ENCODE measurements at regions not wholly inside any gene's neighbourhood (a gene's known extent, or its start where the extent isn't known, plus 50 kb on each side); places are given as distances from the start of the nearest gene placed in this dataset.
A peak's percentile ranks its signal among the peaks of the same experiment; 100 is the strongest.

DNA sequence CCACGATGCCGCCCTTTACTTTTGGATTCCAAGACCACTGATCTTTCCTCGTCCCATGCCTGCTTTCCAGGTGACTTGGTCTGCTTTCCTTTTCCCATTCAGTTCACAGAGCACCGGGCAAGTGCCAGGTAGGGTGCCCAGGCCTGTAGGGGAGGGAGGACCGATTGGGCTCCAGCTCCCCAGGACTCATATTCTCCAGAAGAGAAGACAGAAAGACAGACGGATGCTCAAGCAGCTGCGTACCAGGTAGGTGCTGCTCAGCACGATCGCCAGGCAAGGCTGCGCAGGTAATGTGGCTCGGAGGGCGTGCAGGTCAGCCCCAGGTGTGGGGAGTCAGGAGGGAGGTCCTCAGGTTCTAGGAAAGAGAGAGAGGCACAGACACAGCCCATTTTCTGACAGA, 67.5 kb upstream of the ZNF423 start:
- H3K36me3 ChIP-seq (ENCODE audit: low read depth): no peaks in the 10 kb centered on the region
- no peaks in the 10 kb centered on the region for H3K4me1 ChIP-seq (ENCODE audit: insufficient read depth, poor library complexity, severe bottlenecking)
- no peak overlapping the region for H3K27ac ChIP-seq (ENCODE audit: poor library complexity, severe bottlenecking)
- no peaks in the 10 kb centered on the region for H3K27me3 ChIP-seq (ENCODE audit: insufficient read depth, poor library complexity, severe bottlenecking)
- no peaks in the 10 kb centered on the region for H3K9me3 ChIP-seq (ENCODE audit: severe bottlenecking)
- ATAC-seq (ENCODE audit: low read depth): no peak
- H3K4me3 ChIP-seq (ENCODE audit: severe bottlenecking): no peak overlapping the region
- TF ChIP-seq, protein P1, sequence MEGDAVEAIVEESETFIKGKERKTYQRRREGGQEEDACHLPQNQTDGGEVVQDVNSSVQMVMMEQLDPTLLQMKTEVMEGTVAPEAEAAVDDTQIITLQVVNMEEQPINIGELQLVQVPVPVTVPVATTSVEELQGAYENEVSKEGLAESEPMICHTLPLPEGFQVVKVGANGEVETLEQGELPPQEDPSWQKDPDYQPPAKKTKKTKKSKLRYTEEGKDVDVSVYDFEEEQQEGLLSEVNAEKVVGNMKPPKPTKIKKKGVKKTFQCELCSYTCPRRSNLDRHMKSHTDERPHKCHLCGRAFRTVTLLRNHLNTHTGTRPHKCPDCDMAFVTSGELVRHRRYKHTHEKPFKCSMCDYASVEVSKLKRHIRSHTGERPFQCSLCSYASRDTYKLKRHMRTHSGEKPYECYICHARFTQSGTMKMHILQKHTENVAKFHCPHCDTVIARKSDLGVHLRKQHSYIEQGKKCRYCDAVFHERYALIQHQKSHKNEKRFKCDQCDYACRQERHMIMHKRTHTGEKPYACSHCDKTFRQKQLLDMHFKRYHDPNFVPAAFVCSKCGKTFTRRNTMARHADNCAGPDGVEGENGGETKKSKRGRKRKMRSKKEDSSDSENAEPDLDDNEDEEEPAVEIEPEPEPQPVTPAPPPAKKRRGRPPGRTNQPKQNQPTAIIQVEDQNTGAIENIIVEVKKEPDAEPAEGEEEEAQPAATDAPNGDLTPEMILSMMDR (IDR thresholded peaks at IDR 0.05; ENCODE audit: poor library complexity, severe bottlenecking): no peak
- no peak for DNase-seq (ENCODE audit: low spot score)

DNA sequence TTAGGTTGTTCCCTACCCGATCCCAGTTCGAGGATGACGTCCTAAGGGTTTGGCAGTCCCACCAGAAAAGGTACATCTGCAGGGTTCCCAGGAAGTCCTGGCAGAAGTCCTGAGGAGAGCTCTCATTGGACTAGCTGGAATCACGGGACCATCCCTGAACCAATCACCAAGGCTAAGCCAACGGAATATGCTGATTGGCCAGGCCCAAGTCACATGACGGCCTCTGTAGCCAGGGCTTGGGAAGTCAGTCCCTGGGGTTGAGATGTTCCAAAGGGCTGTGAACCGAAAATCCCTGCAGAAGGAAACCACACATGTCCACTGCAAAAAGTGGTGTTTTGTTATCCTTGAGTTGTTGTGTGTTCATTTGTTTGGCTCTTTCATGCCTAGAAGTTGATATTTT, 68.2 kb upstream of the ZNF423 start:
- ATAC-seq (ENCODE audit: low read depth): no peak
- no peak for DNase-seq (ENCODE audit: low spot score)
- Histone ChIP-seq H3K27ac (ENCODE audit: poor library complexity, severe bottlenecking) (no peak overlapping the region), H3K4me3 (ENCODE audit: severe bottlenecking) (no peak overlapping the region), H3K9me3 (ENCODE audit: severe bottlenecking) (no peaks in the 10 kb centered on the region), H3K4me1 (ENCODE audit: insufficient read depth, poor library complexity, severe bottlenecking) (no peaks in the 10 kb centered on the region), H3K36me3 (ENCODE audit: low read depth) (no peaks in the 10 kb centered on the region), H3K27me3 (ENCODE audit: insufficient read depth, poor library complexity, severe bottlenecking) (no peaks in the 10 kb centered on the region)
- TF ChIP-seq, protein P1 (IDR thresholded peaks at IDR 0.05; ENCODE audit: poor library complexity, severe bottlenecking): no peak

DNA sequence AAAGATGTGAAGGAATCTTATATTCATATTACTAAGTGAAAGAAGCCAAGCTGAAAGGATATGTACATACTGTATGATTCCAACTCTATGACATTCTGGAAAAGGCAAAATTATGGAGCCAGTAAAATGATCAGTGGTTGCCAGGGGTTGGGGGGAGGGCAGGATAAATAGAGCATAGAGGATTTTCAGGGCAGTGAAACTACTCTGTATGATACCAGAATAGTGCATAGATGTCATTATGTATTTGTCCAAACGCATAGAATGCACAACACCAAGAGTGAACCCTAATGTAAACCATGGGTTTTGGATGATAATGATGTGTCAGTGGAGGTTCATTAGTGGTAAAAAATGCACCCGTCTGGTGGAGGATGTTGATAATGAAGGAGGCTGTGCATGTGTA, 71.0 kb upstream of the ZNF423 start:
- H3K27me3 ChIP-seq (ENCODE audit: insufficient read depth, poor library complexity, severe bottlenecking): no peaks in the 10 kb centered on the region
- H3K4me1 ChIP-seq (ENCODE audit: insufficient read depth, poor library complexity, severe bottlenecking): no peaks in the 10 kb centered on the region
- no peaks in the 10 kb centered on the region for H3K36me3 ChIP-seq (ENCODE audit: low read depth)
- TF ChIP-seq, protein P1 (IDR thresholded peaks at IDR 0.05; ENCODE audit: poor library complexity, severe bottlenecking): no peak
- H3K27ac ChIP-seq (ENCODE audit: poor library complexity, severe bottlenecking): no peak overlapping the region
- ATAC-seq (ENCODE audit: low read depth) (no peak), DNase-seq (ENCODE audit: low spot score) (no peak)
- H3K4me3 ChIP-seq (ENCODE audit: severe bottlenecking): no peak overlapping the region
- H3K9me3 ChIP-seq (ENCODE audit: severe bottlenecking): no peaks in the 10 kb centered on the region

DNA sequence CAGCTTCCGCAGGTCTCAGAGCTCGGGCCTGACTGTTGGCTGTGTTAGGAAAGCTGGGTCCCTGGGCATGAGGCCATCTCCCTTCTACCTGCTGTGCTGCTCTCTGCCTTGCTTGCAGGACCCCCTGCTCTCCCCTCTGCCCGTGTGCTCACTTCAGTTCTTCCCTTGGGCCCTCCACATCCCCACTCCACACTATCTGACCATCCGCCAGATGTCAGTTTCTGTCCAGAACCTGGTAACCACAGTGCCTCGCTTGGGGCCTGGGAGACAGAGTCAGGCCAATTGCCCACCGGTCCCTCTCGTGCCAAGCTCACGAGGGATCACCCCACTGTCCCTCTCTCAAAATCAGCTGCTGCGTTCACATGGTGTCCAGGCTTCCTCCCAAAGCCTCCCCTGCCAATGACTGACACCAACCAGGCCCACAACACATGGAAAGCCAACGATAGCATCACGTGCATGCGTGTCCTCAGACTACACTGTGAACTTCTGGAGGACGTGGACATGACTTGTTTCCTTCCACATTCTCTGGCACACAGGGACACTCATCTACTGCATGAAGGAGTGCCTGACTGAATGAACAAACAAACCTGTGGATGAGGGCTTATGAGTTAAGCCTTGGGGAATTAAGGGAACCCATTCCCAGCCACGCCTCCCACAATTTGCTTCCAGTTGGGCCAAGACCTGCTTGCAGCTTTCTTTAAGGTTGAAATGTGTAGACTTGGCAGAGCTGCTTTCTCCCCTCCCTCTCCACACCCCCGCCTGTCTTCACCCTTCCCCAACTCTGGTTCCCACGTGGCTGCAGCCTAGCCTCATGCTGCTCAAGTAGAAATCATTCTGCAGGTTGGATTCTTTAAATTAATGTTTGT, 72.5 kb upstream of the ZNF423 start:
- H3K36me3 ChIP-seq (ENCODE audit: low read depth): no peaks in the 10 kb centered on the region
- H3K9me3 ChIP-seq (ENCODE audit: severe bottlenecking): no peaks in the 10 kb centered on the region
- ATAC-seq (ENCODE audit: low read depth) (no peak), DNase-seq (ENCODE audit: low spot score) (peak; percentile 5)
- no peak overlapping the region for H3K27ac ChIP-seq (ENCODE audit: poor library complexity, severe bottlenecking)
- no peaks in the 10 kb centered on the region for H3K27me3 ChIP-seq (ENCODE audit: insufficient read depth, poor library complexity, severe bottlenecking)
- H3K4me1 ChIP-seq (ENCODE audit: insufficient read depth, poor library complexity, severe bottlenecking): no peaks in the 10 kb centered on the region
- TF ChIP-seq, protein P1 (IDR thresholded peaks at IDR 0.05; ENCODE audit: poor library complexity, severe bottlenecking): no peak
- H3K4me3 ChIP-seq (ENCODE audit: severe bottlenecking): no peak overlapping the region

DNA sequence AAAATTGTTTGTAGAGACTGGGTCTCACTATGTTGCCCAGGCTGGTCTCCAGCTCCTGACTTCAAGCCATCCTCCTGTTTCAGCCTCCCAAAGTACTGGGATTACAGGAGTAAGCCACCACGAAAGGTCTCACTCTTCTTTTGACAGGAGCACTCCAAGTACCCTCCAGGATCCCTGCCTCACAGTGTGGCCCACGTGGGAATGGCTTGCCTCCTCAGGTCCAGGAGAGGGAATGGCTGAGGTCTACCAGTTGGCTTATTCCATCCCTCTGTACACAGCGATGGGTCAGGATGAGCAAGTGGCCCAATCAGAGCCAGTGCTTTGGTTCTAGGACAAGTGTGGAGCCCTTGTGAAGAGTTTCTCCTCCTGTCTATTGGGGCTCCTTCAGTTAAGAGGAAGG, 73.7 kb upstream of the ZNF423 start:
- Histone ChIP-seq H3K4me3 (ENCODE audit: severe bottlenecking) (no peak overlapping the region), H3K27me3 (ENCODE audit: insufficient read depth, poor library complexity, severe bottlenecking) (no peaks in the 10 kb centered on the region), H3K27ac (ENCODE audit: poor library complexity, severe bottlenecking) (no peak overlapping the region), H3K4me1 (ENCODE audit: insufficient read depth, poor library complexity, severe bottlenecking) (no peaks in the 10 kb centered on the region), H3K9me3 (ENCODE audit: severe bottlenecking) (no peaks in the 10 kb centered on the region), H3K36me3 (ENCODE audit: low read depth) (no peaks in the 10 kb centered on the region)
- DNase-seq (ENCODE audit: low spot score) (peak; percentile 29), ATAC-seq (ENCODE audit: low read depth) (no peak)
- TF ChIP-seq, protein P1 (IDR thresholded peaks at IDR 0.05; ENCODE audit: poor library complexity, severe bottlenecking): no peak
